EL (cell line): ENCODE measurements at regions not wholly inside any gene's neighbourhood (a gene's known extent, or its start where the extent isn't known, plus 50 kb on each side); places are given as distances from the start of the nearest gene placed in this dataset.

Source experiments
- DNase-seq: peaks from one replicate; pipeline ENCODE4 v3.0.0-alpha.2; 2016

GRCh38 chr4:133720001-133720400 is 481.6 kb downstream of the PABPC4L start:
- peak; percentile 2 for DNase-seq

GRCh38 chr4:133719098-133719497 is 482.5 kb downstream of the PABPC4L start:
- DNase-seq: no peak

- DNase-seq: no peak
Observed at GRCh38 chr4:133714211-133714610, 487.4 kb downstream of the PABPC4L start.

GRCh38 chr4:133713340-133713739 is 488.2 kb downstream of the PABPC4L start:
- no peak for DNase-seq

DNA sequence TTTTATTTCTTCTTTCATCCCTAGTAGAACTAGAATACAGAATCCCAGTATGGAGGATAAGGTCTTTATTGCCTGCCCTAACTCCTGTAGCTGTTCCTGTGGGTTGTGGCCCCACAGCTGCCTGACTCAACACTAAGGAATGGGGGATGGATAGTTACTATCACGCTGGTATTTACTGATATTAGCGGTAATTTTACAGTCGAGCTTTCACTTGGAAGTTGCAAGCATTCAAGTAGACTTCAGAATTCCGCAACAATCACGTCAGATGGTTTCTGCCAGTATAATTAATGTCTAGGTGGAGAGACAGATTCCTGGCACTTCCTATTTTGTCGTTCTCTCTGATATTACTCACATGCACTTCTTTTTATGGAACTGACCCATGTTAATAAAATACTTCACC is 489.8 kb downstream of the PABPC4L start:
- peak; percentile 81 for DNase-seq

- peak; percentile 26 for DNase-seq
Observed at GRCh38 chr4:133694416-133694815, 507.2 kb downstream of the PABPC4L start.

- DNase-seq: no peak
Observed at GRCh38 chr4:133683967-133684366, 517.6 kb downstream of the PABPC4L start.

- DNase-seq: no peak
Observed at GRCh38 chr4:133668061-133668851, 519.2 kb downstream of the PCDH10 start.

DNA sequence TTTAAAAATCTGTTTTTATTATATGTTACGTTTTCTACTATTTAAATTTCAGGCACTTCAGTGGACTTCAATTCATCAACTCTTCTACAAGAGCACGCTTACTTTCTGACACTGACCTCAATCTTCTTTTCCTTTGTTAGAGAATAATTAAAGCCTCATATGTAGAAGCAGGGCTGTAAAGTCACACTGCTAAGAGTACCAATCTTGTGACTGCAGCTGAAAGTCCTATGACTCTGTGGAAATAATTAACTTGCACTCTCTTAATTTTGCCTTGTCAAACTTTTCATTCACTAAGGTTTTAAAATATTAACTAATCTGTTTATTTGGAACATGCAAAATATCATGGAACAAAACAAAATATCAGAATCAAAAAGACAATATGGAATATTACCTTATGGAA is 498.1 kb downstream of the PCDH10 start:
- DNase-seq: no peak

DNA sequence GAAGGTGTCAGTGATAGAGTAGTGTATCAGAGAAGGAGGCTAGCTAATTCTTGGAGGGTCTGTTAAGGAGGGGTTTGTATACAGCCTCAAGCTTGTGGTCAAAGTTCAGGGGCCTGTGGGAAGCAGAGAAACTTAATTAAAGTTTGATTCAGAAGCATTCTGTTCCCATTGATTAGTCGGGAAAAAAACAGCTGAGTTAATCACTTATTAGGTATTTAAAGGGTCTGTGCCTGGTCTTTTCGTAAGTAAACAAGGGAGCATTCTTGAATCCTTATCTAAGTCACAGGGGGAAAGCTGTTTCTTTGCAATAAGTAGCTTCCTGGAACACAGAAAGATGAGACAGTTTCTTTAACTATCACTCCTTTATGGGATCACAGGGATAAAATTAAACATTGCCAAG is 492.1 kb downstream of the PCDH10 start:
- DNase-seq: no peak

GRCh38 chr4:133638751-133639150 is 489.7 kb downstream of the PCDH10 start:
- no peak for DNase-seq

DNA sequence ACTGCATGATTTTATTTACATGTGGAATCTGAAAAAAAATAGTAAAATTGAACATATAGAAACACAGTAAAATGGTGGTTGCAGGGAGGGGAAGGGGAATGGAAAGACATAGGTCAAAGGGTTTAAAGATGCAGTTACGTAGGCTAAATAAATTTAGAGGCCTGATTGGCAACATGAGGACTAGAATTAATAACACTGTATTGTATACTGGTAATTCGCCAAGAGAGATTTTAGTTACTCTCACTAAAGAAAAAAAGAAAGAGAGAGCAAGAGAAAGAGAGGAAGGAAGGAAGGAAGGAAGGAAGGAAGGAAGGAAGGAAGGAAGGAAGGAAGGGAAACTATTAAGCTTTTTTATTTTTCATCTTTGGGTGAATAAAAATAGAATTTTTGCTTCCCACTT is 488.1 kb downstream of the PCDH10 start:
- DNase-seq: no peak

- no peak for DNase-seq
Observed at GRCh38 chr4:133624744-133625143, 475.6 kb downstream of the PCDH10 start.

DNA sequence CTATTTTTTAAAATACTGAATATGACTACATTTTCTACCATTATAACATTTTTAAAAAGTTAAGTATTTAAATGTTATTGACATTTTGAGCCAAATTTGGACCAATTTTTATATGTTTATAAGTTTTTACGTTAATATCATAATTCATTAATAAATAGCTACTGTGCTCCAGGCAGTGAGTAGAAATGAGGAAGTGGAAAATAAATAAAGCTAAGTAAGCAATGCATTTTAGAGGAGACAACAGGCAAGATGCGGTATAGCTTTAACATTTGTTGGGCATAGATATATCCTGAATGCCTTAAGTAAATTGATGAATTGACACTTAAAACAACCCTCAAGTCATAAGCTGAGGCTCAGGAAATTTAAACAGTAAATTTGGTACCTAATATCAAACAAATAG is 474.8 kb downstream of the PCDH10 start:
- DNase-seq: no peak

- DNase-seq: no peak
Observed at GRCh38 chr4:133621628-133622027, 472.5 kb downstream of the PCDH10 start.

- DNase-seq: no peak
Observed at GRCh38 chr4:133620555-133620954, 471.5 kb downstream of the PCDH10 start.

- peak; percentile 16 for DNase-seq
Observed at GRCh38 chr4:133618963-133619362, 469.9 kb downstream of the PCDH10 start.

- no peak for DNase-seq
Observed at GRCh38 chr4:133600008-133600407, 450.9 kb downstream of the PCDH10 start.

- DNase-seq: no peak
Observed at GRCh38 chr4:133598779-133599178, 449.7 kb downstream of the PCDH10 start.

DNA sequence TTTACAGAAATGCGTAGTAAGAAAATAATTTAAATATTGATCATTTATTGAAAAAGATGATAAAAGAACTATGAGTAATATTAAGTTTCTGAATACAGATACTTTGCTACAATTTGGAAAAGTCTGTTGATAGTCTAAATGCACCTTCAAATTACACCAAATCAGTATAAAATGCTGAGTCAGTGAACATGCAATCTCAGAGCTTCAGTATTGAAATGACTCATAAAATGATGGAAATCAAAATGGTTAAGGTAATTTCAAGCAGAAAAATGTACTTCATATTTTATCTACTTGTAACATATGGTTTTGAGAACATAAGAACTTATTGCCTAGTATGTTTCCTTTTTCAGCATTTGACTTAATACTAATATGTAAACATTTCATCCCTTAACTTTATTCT is 448.2 kb downstream of the PCDH10 start:
- no peak for DNase-seq

DNA sequence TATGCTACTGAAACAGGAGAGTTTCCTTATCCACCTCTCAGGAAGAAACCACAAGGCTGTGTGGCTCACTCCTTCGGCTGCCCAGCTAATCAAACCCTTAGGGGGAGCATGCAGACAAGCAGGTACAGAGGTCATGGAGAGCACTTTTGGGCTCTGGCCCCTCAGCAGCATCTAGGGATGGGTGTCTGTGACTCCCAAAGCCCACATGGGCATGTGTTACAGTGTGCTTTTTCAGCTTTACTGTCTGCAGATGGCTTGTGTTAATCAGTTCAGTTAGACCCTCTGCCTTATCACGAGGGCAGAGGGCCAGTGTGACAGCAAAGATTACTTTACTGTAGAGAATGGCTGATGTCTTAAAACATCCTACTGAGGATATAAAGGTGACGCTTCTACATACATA is 447.4 kb downstream of the PCDH10 start:
- no peak for DNase-seq

GRCh38 chr4:133594390-133595207 is 445.5 kb downstream of the PCDH10 start:
- DNase-seq: peak; percentile 68

DNA sequence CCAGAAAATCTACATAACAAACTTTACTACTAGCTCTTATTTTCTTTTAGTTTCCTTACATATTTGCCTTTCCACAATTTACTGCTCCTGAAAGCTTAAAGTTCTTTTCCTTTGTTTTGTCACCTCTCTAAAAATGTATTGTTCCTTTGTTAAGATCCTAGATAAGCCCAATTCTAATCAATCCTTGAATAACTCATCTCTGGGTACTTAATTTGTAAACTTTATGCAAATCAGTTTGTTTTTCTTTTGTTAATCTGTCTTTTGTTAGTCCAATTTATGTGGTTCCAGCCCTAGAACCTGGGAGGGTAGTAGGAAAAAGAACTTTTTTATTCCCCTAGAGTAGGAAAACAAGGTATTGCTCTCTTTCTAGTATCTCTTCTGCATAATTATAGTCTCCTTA is 444.7 kb downstream of the PCDH10 start:
- DNase-seq: no peak

- no peak for DNase-seq
Observed at GRCh38 chr4:133592591-133592990, 443.5 kb downstream of the PCDH10 start.
